ENCODE measurements at regions not wholly inside any gene's neighbourhood (a gene's known extent, or its start where the extent isn't known, plus 50 kb on each side); places are given as distances from the start of the nearest gene placed in this dataset.

DNA sequence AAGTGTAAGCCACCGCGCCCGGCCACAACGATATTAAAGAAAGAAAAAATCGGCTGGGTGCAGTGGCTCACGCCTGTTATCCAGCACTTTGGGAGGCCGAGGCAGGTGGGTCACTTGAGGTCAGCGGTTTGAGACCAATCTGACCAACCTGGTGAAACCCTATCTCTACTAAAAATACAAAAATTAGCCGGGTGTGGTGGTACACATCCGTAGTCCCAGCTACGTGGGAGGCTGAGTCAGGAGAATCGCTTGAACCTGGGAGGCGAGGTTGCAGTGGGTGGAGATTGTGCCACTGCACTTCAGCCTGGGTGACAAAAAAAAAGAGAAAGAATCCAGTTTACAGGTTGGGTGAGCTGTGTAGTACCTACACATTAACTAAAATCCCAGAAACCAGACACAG, 99.9 kb upstream of the CACNA1A start:
- no peaks in the 10 kb centered on the region for H3K27me3 ChIP-seq (ENCODE audit: insufficient read depth, low read length)

More for the DNA sequence above, 99.9 kb upstream of the CACNA1A start:
- intact Hi-C loops (cut with micrococcal nuclease): no loop called here
- ChIA-PET CTCF (interaction anchor here (2.2 kb wide), 1 partner anchor 115 kb away, joined by 14 read pairs; no protein-coding TSS in a partner anchor), POLR2A (no interaction called here), RAD21 (ENCODE audit: low non-redundant PET in 1 of 2, low total read pairs in 2 of 2, uncharacterized antibody in 2 of 2, unreplicated experiment in 2 of 2) (no interaction called here)
- DNase-seq (ENCODE audit: low read depth, low spot score): no peak
- Histone ChIP-seq H3K79me2 (ENCODE audit: insufficient read depth, low read length) (no peaks in the 10 kb centered on the region), H3K36me3 (ENCODE audit: control insufficient read depth in 1 of 2, insufficient read depth in 2 of 2, low read length in 2 of 2) (no peaks in the 10 kb centered on the region), H3K27ac (ENCODE audit: low read depth, low read length) (no peak overlapping the region), H4K20me1 (ENCODE audit: insufficient read depth) (no peaks in the 10 kb centered on the region), H3K9ac (ENCODE audit: low read length) (no peak overlapping the region), H3K4me1 (ENCODE audit: control insufficient read depth in 1 of 2, insufficient read depth in 2 of 2, low read length in 2 of 2) (no peaks in the 10 kb centered on the region), H3K9me3 (ENCODE audit: control insufficient read depth in 1 of 2, insufficient read depth in 1 of 2, low read depth in 1 of 2, low read length in 2 of 2) (no peaks in the 10 kb centered on the region), H3K4me2 (ENCODE audit: low read length) (no peak overlapping the region), H3K4me3 (replicated peaks in 1 of 2; ENCODE audit: low read depth in 1 of 2, low read length in 2 of 2) (no peak overlapping the region), H2AFZ (ENCODE audit: low read depth, low read length, poor library complexity, severe bottlenecking) (no peak overlapping the region), H3K9me2 (ENCODE audit: insufficient read depth) (no peaks in the 10 kb centered on the region)
- no peak for ATAC-seq
- TF ChIP-seq CBX3 (IDR thresholded peaks at IDR 0.05; ENCODE audit: low read depth): no peak
- TF ChIP-seq EZH2 (IDR thresholded peaks at IDR 0.05): no peak
- TF ChIP-seq, protein P1, sequence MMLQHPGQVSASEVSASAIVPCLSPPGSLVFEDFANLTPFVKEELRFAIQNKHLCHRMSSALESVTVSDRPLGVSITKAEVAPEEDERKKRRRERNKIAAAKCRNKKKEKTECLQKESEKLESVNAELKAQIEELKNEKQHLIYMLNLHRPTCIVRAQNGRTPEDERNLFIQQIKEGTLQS (IDR thresholded peaks at IDR 0.05): no peak
- TF ChIP-seq RAD21 (IDR thresholded peaks at IDR 0.05; ENCODE audit: low read depth): no peak
- TF ChIP-seq SIN3A (IDR thresholded peaks at IDR 0.05; ENCODE audit: low read depth): no peak
- TF ChIP-seq POLR2A (IDR thresholded peaks at IDR 0.05; ENCODE audit: borderline replicate concordance, extremely low read depth, insufficient read depth, insufficient read length): no peak
- no peak for TF ChIP-seq ELF1 (IDR thresholded peaks at IDR 0.05; ENCODE audit: borderline replicate concordance, low read depth)
- TF ChIP-seq CEBPB (IDR thresholded peaks at IDR 0.05; ENCODE audit: low read depth): no peak
- TF ChIP-seq EGR1 (IDR thresholded peaks at IDR 0.05; ENCODE audit: low read depth): no peak
- TF ChIP-seq ZFX (IDR thresholded peaks at IDR 0.05): no peak
- TF ChIP-seq FOSL1 (IDR thresholded peaks at IDR 0.05; ENCODE audit: low read depth): no peak
- TF ChIP-seq ZNF274 (IDR thresholded peaks at IDR 0.05; ENCODE audit: low read depth, low read length): no peak
- TF ChIP-seq REST (IDR thresholded peaks at IDR 0.05; ENCODE audit: low read depth): no peak
- TF ChIP-seq SRF (IDR thresholded peaks at IDR 0.05; ENCODE audit: low read depth): no peak
- BruUV-seq (replicated peaks): no TSS peak
